ENCODE measurements at regions not wholly inside any gene's neighbourhood (a gene's known extent, or its start where the extent isn't known, plus 50 kb on each side); places are given as distances from the start of the nearest gene placed in this dataset.

GRCh38 chr7:24130631-24131030 is 153.4 kb upstream of the NPY start:
- ATAC-seq (ENCODE audit: low read depth) (no peak), DNase-seq (no peak)
- Histone ChIP-seq H2AFZ (replicated peaks; ENCODE audit: low read length, poor library complexity) (no peak overlapping the region), H4K91ac (ENCODE audit: insufficient read depth, low read depth, low read length) (no peak overlapping the region), H2AK5ac (ENCODE audit: low read depth, low read length) (no peak overlapping the region), H3K27me3 (ENCODE audit: control insufficient read depth, insufficient read depth, low read length) (no peaks in the 10 kb centered on the region), H3K4me3 (ENCODE audit: insufficient read depth, low read depth, low read length) (no peak overlapping the region), H4K20me1 (ENCODE audit: insufficient read depth, low read length) (no peaks in the 10 kb centered on the region), H3K4me2 (ENCODE audit: low read depth, low read length) (no peak overlapping the region), H3K14ac (replicated peaks; ENCODE audit: low read depth, low read length) (no peak overlapping the region), H3K4me1 (ENCODE audit: control insufficient read depth, insufficient read depth, low read length) (no peaks in the 10 kb centered on the region), H3K23ac (ENCODE audit: low read depth, low read length) (no peak overlapping the region), H3K27ac (ENCODE audit: insufficient read depth, low read length) (no peak overlapping the region), H3K9me3 (ENCODE audit: control insufficient read depth, insufficient read depth, low read length) (no peaks in the 10 kb centered on the region), H3K18ac (ENCODE audit: low read depth, low read length) (no peak overlapping the region), H2AK9ac (replicated peaks; ENCODE audit: low read depth, low read length, poor library complexity) (no peak overlapping the region), H3K56ac (ENCODE audit: extremely low read depth, insufficient read depth, low read length) (no peak overlapping the region), H2BK15ac (ENCODE audit: low read depth, low read length) (no peak overlapping the region), H4K8ac (ENCODE audit: low read depth in 2 of 2, low read length in 2 of 2) (no peak overlapping the region), H3K79me1 (ENCODE audit: low read depth in 1 of 2, low read length in 2 of 2) (no peaks in the 10 kb centered on the region), H3K36me3 (ENCODE audit: control insufficient read depth, insufficient read depth, low read length) (no peaks in the 10 kb centered on the region), H2BK120ac (ENCODE audit: low read depth, low read length) (no peak overlapping the region), H3K9ac (ENCODE audit: low read depth, low read length) (no peak overlapping the region), H3K4ac (ENCODE audit: low read depth, low read length) (no peak overlapping the region), H3K9me1 (ENCODE audit: insufficient read depth, low read length) (no peaks in the 10 kb centered on the region), H2BK20ac (ENCODE audit: low read depth, low read length) (no peak overlapping the region), H4K5ac (ENCODE audit: low read depth, low read length) (no peak overlapping the region), H2BK5ac (ENCODE audit: low read depth, low read length, poor library complexity, severe bottlenecking) (no peak overlapping the region)
- in situ Hi-C loops (cut with MboI; ENCODE audit: low sequenced_read_pairs) (no loop called here), intact Hi-C loops (cut with micrococcal nuclease) (loop anchor here (10.0 kb wide), 1 partner anchor 64 kb away; no protein-coding TSS in a partner anchor), dilution Hi-C loops (cut with HindIII; ENCODE audit: low sequenced_read_pairs, unreplicated experiment) (no loop called here)
- TF ChIP-seq MXI1 (IDR thresholded peaks at IDR 0.05; ENCODE audit: borderline replicate concordance, low read depth, low read length): no peak
- no peak for TF ChIP-seq MAZ (IDR thresholded peaks at IDR 0.05; ENCODE audit: borderline replicate concordance, low read depth, low read length)
- TF ChIP-seq ELK1 (IDR thresholded peaks at IDR 0.05; ENCODE audit: borderline replicate concordance, low read depth, low read length): no peak
- no peak for TF ChIP-seq CEBPB (IDR thresholded peaks at IDR 0.05; ENCODE audit: low read depth, low read length)
- no peak for TF ChIP-seq CHD1 (IDR thresholded peaks at IDR 0.05; ENCODE audit: low read depth, low read length)
- TF ChIP-seq USF2 (IDR thresholded peaks at IDR 0.05; ENCODE audit: low read depth, low read length): no peak
- TF ChIP-seq SMC3 (IDR thresholded peaks at IDR 0.05; ENCODE audit: low read depth, low read length): no peak
- no peak for TF ChIP-seq RCOR1 (IDR thresholded peaks at IDR 0.05; ENCODE audit: insufficient replicate concordance, low read length)
- no peak for TF ChIP-seq POLR2A (IDR thresholded peaks at IDR 0.05; ENCODE audit: low read depth, low read length)
- TF ChIP-seq FOS (IDR thresholded peaks at IDR 0.05; ENCODE audit: low read depth, low read length): no peak
- no peak for TF ChIP-seq RAD21 (IDR thresholded peaks at IDR 0.05; ENCODE audit: low read length)
- TF ChIP-seq BHLHE40 (IDR thresholded peaks at IDR 0.05; ENCODE audit: low read depth, low read length): no peak
- BruUV-seq (replicated peaks): no TSS peak
- ChIA-PET CTCF (no interaction called here), POLR2A (ENCODE audit: unreplicated experiment) (no interaction called here)

Data from IMR-90 (cell line).